ENCODE measurements at regions not wholly inside any gene's neighbourhood (a gene's known extent, or its start where the extent isn't known, plus 50 kb on each side); places are given as distances from the start of the nearest gene placed in this dataset.
"Not testable (repeated sequence)": the region's sequence is repeated elsewhere in the genome, so short reads cannot be mapped to it uniquely, and the experiment has no call there.

GRCh38 chr1:55784941-55785450 is 569.8 kb upstream of the USP24 start:
- not testable (repeated sequence) for TF ChIP-seq CTCF, POLR2A (IDR thresholded peaks at IDR 0.05)
